ENCODE measurements at regions not wholly inside any gene's neighbourhood (a gene's known extent, or its start where the extent isn't known, plus 50 kb on each side); places are given as distances from the start of the nearest gene placed in this dataset.

- 25% methylated on average over 6 of the region's 6 CpGs for WGBS (ENCODE audit: insufficient coverage, low coverage, low lambda C conversion rate, missing lambda C conversion rate)
- no peak overlapping the region for H3K27ac ChIP-seq
These were observed 893.0 kb upstream of the POU3F3 start for GRCh38 chr2:103960951-103961350.

DNA sequence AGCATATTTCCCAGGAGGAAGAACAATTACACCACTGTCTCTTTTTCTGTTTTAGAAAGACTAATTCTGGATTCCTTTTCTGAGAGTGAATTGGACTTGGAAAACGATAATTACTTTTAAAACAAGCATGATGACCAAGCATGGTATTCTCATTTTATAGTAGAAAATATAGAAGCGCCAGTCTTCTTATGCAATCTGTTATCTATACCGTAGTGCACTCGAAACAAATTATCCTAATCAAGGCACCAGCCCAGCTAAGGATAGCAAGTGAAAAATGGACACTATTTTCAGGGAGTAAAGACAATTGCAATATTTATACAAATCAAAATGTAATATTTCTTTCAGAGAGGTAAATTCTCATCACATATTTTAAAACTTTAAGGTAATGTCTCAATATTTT lies 892.1 kb upstream of the POU3F3 start:
- H3K27ac ChIP-seq, result no peak overlapping the region
- peaks cover 0 to 13% (median 0%) of the 10 kb centered on the region in 4 donors for H3K4me1 ChIP-seq
- ATAC-seq, result no peak
- no peaks in the 10 kb centered on the region for H3K27me3 ChIP-seq
- H3K9me3 ChIP-seq, result no peaks in the 10 kb centered on the region
- no peak for DNase-seq
- 77% methylated on average over 4 of the region's 4 CpGs for WGBS (ENCODE audit: insufficient coverage, low coverage, low lambda C conversion rate, missing lambda C conversion rate)
- no peak overlapping the region for H3K4me3 ChIP-seq
- no peaks in the 10 kb centered on the region for H3K36me3 ChIP-seq
- intact Hi-C loops (cut with DNase I), result no loop called here
- no peak for TF ChIP-seq POLR2A (IDR thresholded peaks at IDR 0.05)
- TF ChIP-seq, protein P1, sequence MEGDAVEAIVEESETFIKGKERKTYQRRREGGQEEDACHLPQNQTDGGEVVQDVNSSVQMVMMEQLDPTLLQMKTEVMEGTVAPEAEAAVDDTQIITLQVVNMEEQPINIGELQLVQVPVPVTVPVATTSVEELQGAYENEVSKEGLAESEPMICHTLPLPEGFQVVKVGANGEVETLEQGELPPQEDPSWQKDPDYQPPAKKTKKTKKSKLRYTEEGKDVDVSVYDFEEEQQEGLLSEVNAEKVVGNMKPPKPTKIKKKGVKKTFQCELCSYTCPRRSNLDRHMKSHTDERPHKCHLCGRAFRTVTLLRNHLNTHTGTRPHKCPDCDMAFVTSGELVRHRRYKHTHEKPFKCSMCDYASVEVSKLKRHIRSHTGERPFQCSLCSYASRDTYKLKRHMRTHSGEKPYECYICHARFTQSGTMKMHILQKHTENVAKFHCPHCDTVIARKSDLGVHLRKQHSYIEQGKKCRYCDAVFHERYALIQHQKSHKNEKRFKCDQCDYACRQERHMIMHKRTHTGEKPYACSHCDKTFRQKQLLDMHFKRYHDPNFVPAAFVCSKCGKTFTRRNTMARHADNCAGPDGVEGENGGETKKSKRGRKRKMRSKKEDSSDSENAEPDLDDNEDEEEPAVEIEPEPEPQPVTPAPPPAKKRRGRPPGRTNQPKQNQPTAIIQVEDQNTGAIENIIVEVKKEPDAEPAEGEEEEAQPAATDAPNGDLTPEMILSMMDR (IDR thresholded peaks at IDR 0.05), result no peak

More at GRCh38 chr2:103960951-103961350, 893.0 kb upstream of the POU3F3 start:
- no peak overlapping the region for H3K4me3 ChIP-seq
- intact Hi-C loops (cut with DNase I), result no loop called here
- H3K4me1 ChIP-seq, result peaks cover 0 to 13% (median 0%) of the 10 kb centered on the region in 4 donors
- H3K9me3 ChIP-seq, result no peaks in the 10 kb centered on the region
- H3K36me3 ChIP-seq, result no peaks in the 10 kb centered on the region
- ATAC-seq, result no peak
- no peak for DNase-seq
- H3K27me3 ChIP-seq, result no peaks in the 10 kb centered on the region
- no peak for TF ChIP-seq POLR2A (IDR thresholded peaks at IDR 0.05)
- TF ChIP-seq, protein P1 (IDR thresholded peaks at IDR 0.05), result no peak

GRCh38 chr2:103962670-103963069 lies 891.2 kb upstream of the POU3F3 start:
- H3K4me3 ChIP-seq, result no peak overlapping the region
- 70% methylated on average over 4 of the region's 4 CpGs for WGBS (ENCODE audit: insufficient coverage, low coverage, low lambda C conversion rate, missing lambda C conversion rate)
- H3K27ac ChIP-seq, result no peak overlapping the region
- no peak for DNase-seq
- no peak for ATAC-seq
- H3K9me3 ChIP-seq, result no peaks in the 10 kb centered on the region
- H3K4me1 ChIP-seq, result peaks cover 0 to 13% (median 0%) of the 10 kb centered on the region in 4 donors
- intact Hi-C loops (cut with DNase I), result no loop called here
- no peaks in the 10 kb centered on the region for H3K36me3 ChIP-seq
- no peaks in the 10 kb centered on the region for H3K27me3 ChIP-seq
- TF ChIP-seq POLR2A (IDR thresholded peaks at IDR 0.05), result no peak
- TF ChIP-seq, protein P1 (IDR thresholded peaks at IDR 0.05), result no peak

DNA sequence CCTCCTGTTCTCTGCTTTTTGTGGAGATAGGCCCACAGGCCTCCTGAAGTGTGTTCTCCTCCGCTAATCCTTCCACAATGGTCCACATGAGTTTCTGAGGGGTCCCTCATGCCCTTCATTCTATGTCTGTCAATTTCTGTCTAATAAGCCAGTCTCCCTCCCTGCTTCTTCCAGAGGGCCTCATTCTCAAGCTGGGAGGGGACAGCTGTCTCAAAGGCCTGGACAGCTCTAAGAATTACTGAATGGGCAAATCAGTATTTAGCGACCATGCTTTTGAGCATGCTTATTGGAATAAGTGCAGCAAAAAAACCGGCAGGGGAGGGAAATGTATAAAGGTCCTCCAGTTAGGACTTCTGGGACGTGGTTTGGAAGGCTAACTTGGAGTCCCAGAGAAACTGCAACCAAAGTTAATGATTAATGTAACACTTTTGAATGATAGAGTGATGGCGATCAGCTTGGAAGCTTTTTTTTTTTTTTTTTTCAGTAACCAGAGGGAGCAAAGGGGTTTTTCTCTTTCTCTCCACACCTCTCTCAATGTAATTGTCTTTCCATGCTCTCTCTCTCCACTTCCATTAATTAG lies 890.7 kb upstream of the POU3F3 start:
- Histone ChIP-seq H3K27ac (no peak overlapping the region), H3K4me1 (peaks cover 0 to 13% (median 0%) of the 10 kb centered on the region in 4 donors), H3K9me3 (no peaks in the 10 kb centered on the region), H3K27me3 (no peaks in the 10 kb centered on the region), H3K36me3 (no peaks in the 10 kb centered on the region), H3K4me3 (no peak overlapping the region)
- DNase-seq (peak in 1 of 3 donors; percentile 42), ATAC-seq (peak; percentile 82 to 91 (median 86))
- intact Hi-C loops (cut with DNase I), result no loop called here
- TF ChIP-seq, protein P1 (IDR thresholded peaks at IDR 0.05), result no peak
- TF ChIP-seq POLR2A (IDR thresholded peaks at IDR 0.05), result no peak
- 40% methylated on average over 5 of the region's 5 CpGs for WGBS (ENCODE audit: insufficient coverage, low coverage, low lambda C conversion rate, missing lambda C conversion rate)
